WTC11 (cell line): ENCODE measurements at regions not wholly inside any gene's neighbourhood (a gene's known extent, or its start where the extent isn't known, plus 50 kb on each side); places are given as distances from the start of the nearest gene placed in this dataset.

Experiments
- ATAC-seq: fragments of 200-7000 bp; cut with Tn5 transposase; 2 replicates; pipeline ENCODE4 v1.10.0; 2021; ENCODE audit warnings: mild to moderate bottlenecking, moderate library complexity
- CTCF ChIA-PET: fragments of 300-600 bp; sonication (Branson Sonifier 250); formaldehyde crosslinking; loops from one replicate; lab custom pipeline; 2021; ENCODE audit warnings: antibody characterized with exemption; lab: Charles Lee
- POLR2A ChIA-PET: fragments of 350-600 bp; sonication (Branson Sonifier 250); formaldehyde crosslinking; loops from one replicate; lab custom pipeline; 2021; ENCODE audit warnings: antibody characterized with exemption; lab: Charles Lee
- DNase-seq: peaks from one replicate; pipeline ENCODE4 v3.0.0; 2021; ENCODE audit warnings: low spot score
- H3K27ac Mint-ChIP-seq: 2 replicates; pipeline ENCODE4 v1.8.0; 2021; ENCODE audit warnings: mixed read lengths
- H3K27me3 Mint-ChIP-seq: 2 replicates; pipeline ENCODE4 v1.8.0; 2021; ENCODE audit warnings: low read depth, mild to moderate bottlenecking, moderate library complexity, mixed read lengths
- H3K36me3 Mint-ChIP-seq: 2 replicates; pipeline ENCODE4 v1.8.0; 2021; ENCODE audit warnings: mixed read lengths
- H3K4me1 Mint-ChIP-seq: 2 replicates; pipeline ENCODE4 v1.8.0; 2022; ENCODE audit warnings: mixed read lengths
- H3K4me3 Mint-ChIP-seq: 2 replicates; pipeline ENCODE4 v1.8.0; 2021; ENCODE audit warnings: mild to moderate bottlenecking, moderate library complexity, mixed read lengths
- H3K9me3 Mint-ChIP-seq: 2 replicates; pipeline ENCODE4 v1.8.0; 2021; ENCODE audit warnings: mixed read lengths
- ATF1 ChIP-seq: sonication (generic); formaldehyde crosslinking; IDR thresholded peaks from 2 replicates; pipeline ENCODE4 v1.8.1; 2023; ENCODE audit warnings: mild to moderate bottlenecking, moderate library complexity, missing genetic modification reagents
- ATF2 ChIP-seq: sonication (generic); formaldehyde crosslinking; IDR thresholded peaks from 2 replicates; pipeline ENCODE4 v1.8.1; 2022; ENCODE audit warnings: low read depth, missing genetic modification reagents, borderline replicate concordance
- CREB1 ChIP-seq: sonication (generic); formaldehyde crosslinking; IDR thresholded peaks from 2 replicates; pipeline ENCODE4 v1.8.0; 2023; ENCODE audit warnings: mild to moderate bottlenecking, missing genetic modification reagents
- E2F1 ChIP-seq: sonication (generic); formaldehyde crosslinking; IDR thresholded peaks from 2 replicates; pipeline ENCODE4 v1.8.0; 2022; ENCODE audit warnings: mild to moderate bottlenecking, missing genetic modification reagents
- EMX1 ChIP-seq: fragments of 250-450 bp; sonication (Bioruptor Pico); IDR thresholded peaks from 2 replicates; pipeline ENCODE4 v1.8.0; 2021; ENCODE audit warnings: mild to moderate bottlenecking
- ESRRA ChIP-seq: sonication (generic); formaldehyde crosslinking; IDR thresholded peaks from 2 replicates; pipeline ENCODE4 v1.8.1; 2022; ENCODE audit warnings: mild to moderate bottlenecking, missing genetic modification reagents, borderline replicate concordance
- FOXP1 ChIP-seq: sonication (generic); formaldehyde crosslinking; IDR thresholded peaks from 2 replicates; pipeline ENCODE4 v1.8.0; 2022; ENCODE audit warnings: missing genetic modification reagents, mild to moderate bottlenecking, moderate library complexity, borderline replicate concordance
- JAZF1 ChIP-seq: fragments of 250-450 bp; sonication (Bioruptor Pico); IDR thresholded peaks from 2 replicates; pipeline ENCODE4 v1.9.0; 2021; ENCODE audit warnings: moderate library complexity, mild to moderate bottlenecking, inconsistent platforms
- KAT7 ChIP-seq: sonication (generic); formaldehyde crosslinking; IDR thresholded peaks from 2 replicates; pipeline ENCODE4 v1.8.1; 2023; ENCODE audit warnings: missing genetic modification reagents, mild to moderate bottlenecking, borderline replicate concordance
- MYBL2 ChIP-seq: sonication (generic); formaldehyde crosslinking; IDR thresholded peaks from 2 replicates; pipeline ENCODE4 v1.8.1; 2023; ENCODE audit warnings: mild to moderate bottlenecking, moderate library complexity, missing genetic modification reagents
- RORB ChIP-seq: fragments of 250-450 bp; sonication (Bioruptor Pico); IDR thresholded peaks from 2 replicates; pipeline ENCODE4 v1.9.0; 2021; ENCODE audit warnings: mild to moderate bottlenecking
- SMAD3 ChIP-seq: sonication (generic); formaldehyde crosslinking; IDR thresholded peaks from 2 replicates; pipeline ENCODE4 v1.8.0; 2022; ENCODE audit warnings: missing genetic modification reagents, mild to moderate bottlenecking, borderline replicate concordance
- SMAD4 ChIP-seq: sonication (generic); formaldehyde crosslinking; IDR thresholded peaks from 2 replicates; pipeline ENCODE4 v1.8.0; 2022; ENCODE audit warnings: mild to moderate bottlenecking, missing genetic modification reagents
- TEAD1 ChIP-seq: sonication (generic); formaldehyde crosslinking; IDR thresholded peaks from 2 replicates; pipeline ENCODE4 v1.8.0; 2022; ENCODE audit warnings: mild to moderate bottlenecking, missing genetic modification reagents
- ZNF317 ChIP-seq: sonication (generic); formaldehyde crosslinking; IDR thresholded peaks from 2 replicates; pipeline ENCODE4 v1.8.1; 2023; ENCODE audit warnings: low read depth, mild to moderate bottlenecking, moderate library complexity, missing genetic modification reagents, borderline replicate concordance
- TF ChIP-seq, protein P1 (sequence below): sonication (generic); formaldehyde crosslinking; IDR thresholded peaks from 2 replicates; pipeline ENCODE4 v1.8.1; 2023; ENCODE audit warnings: mild to moderate bottlenecking, moderate library complexity, missing genetic modification reagents
- TF ChIP-seq, protein P2 (sequence below): fragments of 250-450 bp; sonication (Bioruptor Pico); IDR thresholded peaks from 2 replicates; pipeline ENCODE4 v1.9.0; 2021; ENCODE audit warnings: mild to moderate bottlenecking
- TF ChIP-seq, protein P3 (sequence below): sonication (generic); formaldehyde crosslinking; conservative IDR thresholded peaks from 2 replicates; pipeline ENCODE4 v1.8.1; 2022; ENCODE audit warnings: mild to moderate bottlenecking, missing genetic modification reagents
- TF ChIP-seq, protein P4 (sequence below): sonication (generic); formaldehyde crosslinking; IDR thresholded peaks from 2 replicates; pipeline ENCODE4 v1.8.1; 2022; ENCODE audit warnings: missing genetic modification reagents, borderline replicate concordance

GRCh38 chr18:10319914-10320600 is 134.4 kb upstream of the APCDD1 start:
- peaks cover 3% of the 10 kb centered on the region; the same call in 1 of the 2 replicates for H3K36me3 Mint-ChIP-seq
- H3K4me1 Mint-ChIP-seq: peaks cover 37% of the 10 kb centered on the region
- H3K4me3 Mint-ChIP-seq: no peak overlapping the region
- ATAC-seq: no peak
- CTCF ChIA-PET: interaction anchor here (0.6 kb wide), 1 partner anchor 9 kb away, joined by 3 read pairs; no protein-coding TSS in a partner anchor
- peaks cover 4% of the 10 kb centered on the region for H3K27me3 Mint-ChIP-seq
- POLR2A ChIA-PET: interaction anchor here (0.5 kb wide), 1 partner anchor 156 kb away, joined by 3 read pairs; no protein-coding TSS in a partner anchor
- TF ChIP-seq, protein P1, sequence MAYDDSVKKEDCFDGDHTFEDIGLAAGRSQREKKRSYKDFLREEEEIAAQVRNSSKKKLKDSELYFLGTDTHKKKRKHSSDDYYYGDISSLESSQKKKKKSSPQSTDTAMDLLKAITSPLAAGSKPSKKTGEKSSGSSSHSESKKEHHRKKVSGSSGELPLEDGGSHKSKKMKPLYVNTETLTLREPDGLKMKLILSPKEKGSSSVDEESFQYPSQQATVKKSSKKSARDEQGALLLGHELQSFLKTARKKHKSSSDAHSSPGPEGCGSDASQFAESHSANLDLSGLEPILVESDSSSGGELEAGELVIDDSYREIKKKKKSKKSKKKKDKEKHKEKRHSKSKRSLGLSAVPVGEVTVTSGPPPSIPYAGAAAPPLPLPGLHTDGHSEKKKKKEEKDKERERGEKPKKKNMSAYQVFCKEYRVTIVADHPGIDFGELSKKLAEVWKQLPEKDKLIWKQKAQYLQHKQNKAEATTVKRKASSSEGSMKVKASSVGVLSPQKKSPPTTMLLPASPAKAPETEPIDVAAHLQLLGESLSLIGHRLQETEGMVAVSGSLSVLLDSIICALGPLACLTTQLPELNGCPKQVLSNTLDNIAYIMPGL: no peak
- TF ChIP-seq KAT7: no peak
- TF ChIP-seq, protein P2, sequence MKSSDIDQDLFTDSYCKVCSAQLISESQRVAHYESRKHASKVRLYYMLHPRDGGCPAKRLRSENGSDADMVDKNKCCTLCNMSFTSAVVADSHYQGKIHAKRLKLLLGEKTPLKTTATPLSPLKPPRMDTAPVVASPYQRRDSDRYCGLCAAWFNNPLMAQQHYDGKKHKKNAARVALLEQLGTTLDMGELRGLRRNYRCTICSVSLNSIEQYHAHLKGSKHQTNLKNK (CRISPR knock-in tag): no peak
- no peak for TF ChIP-seq FOXP1 (CRISPR knock-in tag)
- peaks cover 18% of the 10 kb centered on the region for H3K9me3 Mint-ChIP-seq
- no peak for DNase-seq
- H3K27ac Mint-ChIP-seq: no peak overlapping the region

- Mint-ChIP-seq H3K36me3 (no peaks in the 10 kb centered on the region), H3K9me3 (peaks cover 18% of the 10 kb centered on the region), H3K27ac (no peak overlapping the region), H3K27me3 (peaks cover 4% of the 10 kb centered on the region), H3K4me1 (peaks cover 32% of the 10 kb centered on the region), H3K4me3 (no peak overlapping the region)
- no peak for ATAC-seq
- CTCF ChIA-PET: no interaction called here
- no peak for DNase-seq
- TF ChIP-seq SMAD3 (CRISPR knock-in tag): no peak
- no peak for TF ChIP-seq E2F1 (CRISPR knock-in tag)
- TF ChIP-seq FOXP1 (CRISPR knock-in tag): no peak
- TF ChIP-seq RORB (CRISPR knock-in tag): no peak
- TF ChIP-seq ATF1 (CRISPR knock-in tag): no peak
- TF ChIP-seq EMX1: no peak
- TF ChIP-seq CREB1 (CRISPR knock-in tag): no peak
- TF ChIP-seq TEAD1 (CRISPR knock-in tag): no peak
- no peak for TF ChIP-seq ESRRA
- no peak for TF ChIP-seq ATF2 (CRISPR knock-in tag)
- TF ChIP-seq, protein P3, sequence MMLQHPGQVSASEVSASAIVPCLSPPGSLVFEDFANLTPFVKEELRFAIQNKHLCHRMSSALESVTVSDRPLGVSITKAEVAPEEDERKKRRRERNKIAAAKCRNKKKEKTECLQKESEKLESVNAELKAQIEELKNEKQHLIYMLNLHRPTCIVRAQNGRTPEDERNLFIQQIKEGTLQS (CRISPR knock-in tag): no peak
- TF ChIP-seq MYBL2 (CRISPR knock-in tag): no peak
- no peak for TF ChIP-seq ZNF317
- no peak for TF ChIP-seq JAZF1 (CRISPR knock-in tag)
- TF ChIP-seq, protein P4, sequence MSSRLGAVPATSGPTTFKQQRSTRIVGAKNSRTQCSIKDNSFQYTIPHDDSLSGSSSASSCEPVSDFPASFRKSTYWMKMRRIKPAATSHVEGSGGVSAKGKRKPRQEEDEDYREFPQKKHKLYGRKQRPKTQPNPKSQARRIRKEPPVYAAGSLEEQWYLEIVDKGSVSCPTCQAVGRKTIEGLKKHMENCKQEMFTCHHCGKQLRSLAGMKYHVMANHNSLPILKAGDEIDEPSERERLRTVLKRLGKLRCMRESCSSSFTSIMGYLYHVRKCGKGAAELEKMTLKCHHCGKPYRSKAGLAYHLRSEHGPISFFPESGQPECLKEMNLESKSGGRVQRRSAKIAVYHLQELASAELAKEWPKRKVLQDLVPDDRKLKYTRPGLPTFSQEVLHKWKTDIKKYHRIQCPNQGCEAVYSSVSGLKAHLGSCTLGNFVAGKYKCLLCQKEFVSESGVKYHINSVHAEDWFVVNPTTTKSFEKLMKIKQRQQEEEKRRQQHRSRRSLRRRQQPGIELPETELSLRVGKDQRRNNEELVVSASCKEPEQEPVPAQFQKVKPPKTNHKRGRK: no peak
- TF ChIP-seq SMAD4: no peak
- TF ChIP-seq, protein P1: no peak
- POLR2A ChIA-PET: interaction anchor here (0.5 kb wide), 1 partner anchor 156 kb away, joined by 3 read pairs; no protein-coding TSS in a partner anchor
Observed at GRCh38 chr18:10320791-10321190, 133.6 kb upstream of the APCDD1 start.
